Stomach (tissue), 8 donors: ENCODE measurements at regions not wholly inside any gene's neighbourhood (a gene's known extent, or its start where the extent isn't known, plus 50 kb on each side); places are given as distances from the start of the nearest gene placed in this dataset.
A peak's percentile ranks its signal among the peaks of the same experiment; 100 is the strongest.

Source experiments
- DNase-seq, 2 donors: peaks; one replicate each; pipeline versions ENCODE4 v3.0.0 to v3.0.0-alpha.2; 2013 to 2019
- H3K27ac ChIP-seq, 5 donors: fragments of 200-600 bp in 4 of 5; sonication (generic) in 4 of 5; one replicate each; pipeline ENCODE4 v1.5.1; 2013 to 2019; ENCODE audit warnings: mild to moderate bottlenecking in 1 of 5, moderate library complexity in 1 of 5
- H3K27me3 ChIP-seq, 3 donors: fragments of 200-600 bp; sonication (generic); one replicate each; pipeline ENCODE4 v1.5.1; 2017 to 2019; ENCODE audit warnings: mixed run types in 1 of 3
- H3K36me3 ChIP-seq, 4 donors: fragments of 200-600 bp; sonication (generic); 1 replicate in 3 of 4; 2 replicates in 1 of 4; pipeline ENCODE4 v1.5.1; 2016 to 2019
- H3K4me1 ChIP-seq, 4 donors: fragments of 200-600 bp; sonication (generic); one replicate each; pipeline ENCODE4 v1.5.1; 2016 to 2019
- H3K4me3 ChIP-seq, 4 donors: fragments of 200-600 bp; sonication (generic) in 3 of 4; one replicate each; pipeline ENCODE4 v1.5.1; 2016 to 2019; ENCODE audit warnings: mild to moderate bottlenecking in 1 of 4
- H3K9me3 ChIP-seq, 4 donors: fragments of 200-600 bp; sonication (generic); one replicate each; pipeline ENCODE4 v1.5.1; 2016 to 2019
- EP300 ChIP-seq: sonication (generic); formaldehyde crosslinking; IDR thresholded peaks from one replicate; pipeline ENCODE4 v1.6.1; 2017; ENCODE audit warnings: antibody characterized with exemption
- POLR2A ChIP-seq, 4 donors: fragments of 450-650 bp; IDR thresholded peaks; one replicate each; pipeline ENCODE4 v1.6.1; 2016; ENCODE audit warnings: antibody characterized with exemption in 4 of 4, control low read depth in 2 of 4, mild to moderate bottlenecking in 1 of 4, moderate library complexity in 1 of 4
- POLR2AphosphoS5 ChIP-seq, 3 donors: sonication (generic); formaldehyde crosslinking; IDR thresholded peaks; one replicate each; pipeline ENCODE4 v1.6.1; 2016; ENCODE audit warnings: antibody characterized with exemption in 3 of 3
- WGBS, 5 donors: extraction: QIAGEN DNeasy Blood & Tissue Kit in 3 of 5; methylation state at CpG; one replicate each; pipeline versions ENCODE4 v1.1.5 to v1.1.7; 2013 to 2018; 5-methylcytosine and 5-hydroxymethylcytosine counted together
- intact Hi-C: fragments of 100-400 bp; cut with DNase I; formaldehyde crosslinking; loops from one replicate; pipeline ENCODE4 v1.15.1; 2023; ENCODE audit warnings: low total_unique reads
- TF ChIP-seq, protein P1 (sequence below), 7 experiments: fragments of 450-650 bp in 4 of 7; fragments of 200-600 bp in 3 of 7; sonication (generic) in 3 of 7; IDR thresholded peaks; one replicate each; pipeline ENCODE4 v1.5.1; 2016 to 2019; ENCODE audit warnings: antibody characterized with exemption in 7 of 7, control low read depth in 2 of 7, mild to moderate bottlenecking in 1 of 7
- donor health status: healthy with polysubstance abuse.
- donor health status: Bipolar disorder and iron deficiency.
- donor health status: healthy.

DNA sequence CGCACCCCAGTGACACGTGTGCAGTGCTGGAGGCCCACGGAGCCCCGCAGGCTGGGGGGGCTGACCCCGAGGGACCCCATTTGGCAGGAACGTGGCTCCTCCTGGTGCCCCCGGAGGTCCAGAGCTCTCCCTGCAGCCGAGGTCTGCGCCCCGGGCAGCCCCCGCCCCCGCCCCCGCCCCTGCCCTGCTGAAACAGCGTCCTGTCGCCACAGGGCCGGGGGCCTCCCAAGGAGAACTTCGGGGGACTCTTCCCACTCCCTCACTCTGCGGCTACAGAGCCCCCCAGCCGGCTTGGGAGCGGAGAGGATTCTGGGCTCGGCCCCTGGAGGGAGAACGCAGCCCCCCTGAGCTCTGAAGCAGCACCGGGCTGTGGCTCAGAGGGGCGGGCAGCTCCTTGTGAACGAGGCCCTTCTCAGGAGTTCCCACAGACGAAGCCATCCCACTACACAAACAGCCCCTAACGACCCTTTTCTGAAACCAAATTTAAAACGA, 115.2 kb downstream of the DLL1 start:
- no peak overlapping the region for H3K27ac ChIP-seq
- WGBS, 5 donors = 82 to 93% (median 89%) methylated on average over 18 to 28 of the region's 28 CpGs
- no peaks in the 10 kb centered on the region for H3K36me3 ChIP-seq
- H3K9me3 ChIP-seq = no peaks in the 10 kb centered on the region
- intact Hi-C loops = no loop called here
- H3K4me3 ChIP-seq = no peak overlapping the region
- no peaks in the 10 kb centered on the region for H3K27me3 ChIP-seq
- TF ChIP-seq, protein P1, sequence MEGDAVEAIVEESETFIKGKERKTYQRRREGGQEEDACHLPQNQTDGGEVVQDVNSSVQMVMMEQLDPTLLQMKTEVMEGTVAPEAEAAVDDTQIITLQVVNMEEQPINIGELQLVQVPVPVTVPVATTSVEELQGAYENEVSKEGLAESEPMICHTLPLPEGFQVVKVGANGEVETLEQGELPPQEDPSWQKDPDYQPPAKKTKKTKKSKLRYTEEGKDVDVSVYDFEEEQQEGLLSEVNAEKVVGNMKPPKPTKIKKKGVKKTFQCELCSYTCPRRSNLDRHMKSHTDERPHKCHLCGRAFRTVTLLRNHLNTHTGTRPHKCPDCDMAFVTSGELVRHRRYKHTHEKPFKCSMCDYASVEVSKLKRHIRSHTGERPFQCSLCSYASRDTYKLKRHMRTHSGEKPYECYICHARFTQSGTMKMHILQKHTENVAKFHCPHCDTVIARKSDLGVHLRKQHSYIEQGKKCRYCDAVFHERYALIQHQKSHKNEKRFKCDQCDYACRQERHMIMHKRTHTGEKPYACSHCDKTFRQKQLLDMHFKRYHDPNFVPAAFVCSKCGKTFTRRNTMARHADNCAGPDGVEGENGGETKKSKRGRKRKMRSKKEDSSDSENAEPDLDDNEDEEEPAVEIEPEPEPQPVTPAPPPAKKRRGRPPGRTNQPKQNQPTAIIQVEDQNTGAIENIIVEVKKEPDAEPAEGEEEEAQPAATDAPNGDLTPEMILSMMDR (IDR thresholded peaks at IDR 0.05) = no peak
- TF ChIP-seq EP300 (no peak), POLR2AphosphoS5 (IDR thresholded peaks at IDR 0.05) (no peak), POLR2A (IDR thresholded peaks at IDR 0.05) (no peak)
- DNase-seq = peak in 1 of 2 donors; percentile 3
- H3K4me1 ChIP-seq = peaks cover 16 to 33% (median 21%) of the 10 kb centered on the region in 4 donors

DNA sequence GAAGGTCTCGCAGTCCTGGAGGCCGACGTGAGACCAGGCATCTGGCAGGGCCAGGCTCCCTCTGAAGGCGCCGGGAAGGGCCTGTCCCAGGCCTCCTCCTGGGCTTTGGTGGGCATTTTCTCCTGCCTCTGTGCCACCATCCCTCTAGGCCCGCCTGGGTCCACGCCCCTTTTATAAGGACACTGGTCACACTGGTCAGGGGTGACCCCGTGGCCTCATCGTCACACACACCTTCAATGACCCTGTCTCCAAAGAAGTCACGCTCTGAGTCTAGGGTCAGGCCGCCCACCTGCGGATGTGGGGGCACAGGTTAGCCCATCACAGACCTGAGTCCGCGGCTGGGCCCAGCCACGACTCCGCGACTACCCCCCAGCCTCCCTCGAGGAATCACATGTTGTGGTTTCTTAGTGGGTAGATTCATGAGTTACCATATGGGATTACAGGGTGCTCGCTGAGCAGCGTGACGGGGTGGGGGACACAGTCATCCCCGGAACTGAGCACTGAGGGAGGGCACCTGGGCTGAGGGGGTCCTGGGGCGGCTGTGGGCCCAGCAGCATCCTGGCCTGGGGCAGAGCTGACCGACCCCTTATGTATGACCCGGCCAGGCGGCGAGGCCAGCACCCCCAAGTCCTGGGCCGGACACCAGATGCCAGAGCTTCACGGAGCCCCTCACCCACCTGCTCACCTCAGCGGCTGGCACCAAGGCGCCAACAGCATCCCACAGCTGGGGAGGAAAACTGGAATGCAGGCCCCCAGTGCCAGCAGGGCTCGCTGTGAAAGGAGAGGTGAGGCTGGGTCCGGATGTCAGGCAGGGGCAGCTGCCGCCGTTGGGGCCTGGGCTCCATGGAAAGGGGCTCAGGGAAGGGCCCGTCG, 115.9 kb downstream of the DLL1 start:
- peak overlapping the region in 1 of 5 donors; percentile 53 for H3K27ac ChIP-seq
- 89 to 96% (median 95%) methylated on average over 20 to 37 of the region's 37 CpGs for WGBS, 5 donors

DNA sequence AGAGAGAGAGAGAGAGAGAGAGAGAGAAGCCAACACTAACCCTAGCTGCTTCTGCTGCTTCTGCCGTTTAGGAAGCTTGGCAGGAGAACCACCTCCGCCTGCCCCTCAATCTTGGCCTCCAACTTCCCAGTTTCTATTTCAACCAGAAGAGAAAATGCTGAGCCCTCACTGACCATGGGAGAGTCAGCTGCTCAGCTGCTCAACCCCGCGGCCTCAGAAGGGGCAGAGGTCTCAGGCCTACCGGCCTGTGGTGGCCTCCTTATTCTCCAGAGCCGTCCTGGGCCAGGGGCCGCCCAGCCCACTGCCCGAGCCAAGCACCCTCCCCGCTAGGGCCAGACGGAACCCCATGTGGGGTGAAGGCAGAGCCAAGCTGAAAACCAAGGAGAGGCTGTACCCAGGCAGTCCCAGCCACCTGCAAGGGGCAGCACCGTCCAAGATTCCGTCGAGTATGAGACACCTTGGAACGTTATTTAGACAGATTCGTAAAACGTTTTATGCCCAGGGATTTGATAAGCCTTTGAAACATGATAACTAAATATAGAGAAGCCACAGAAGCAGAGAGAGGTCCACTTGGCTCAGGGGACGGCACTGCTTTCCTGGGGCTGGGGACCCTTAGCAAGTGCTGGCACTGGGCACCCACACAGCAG, 116.6 kb downstream of the DLL1 start:
- Histone ChIP-seq H3K27me3 (no peaks in the 10 kb centered on the region), H3K9me3 (no peaks in the 10 kb centered on the region), H3K27ac (peak overlapping the region in 3 of 5 donors; percentile 42 to 53 (median 49)), H3K4me1 (peaks cover 9 to 25% (median 16%) of the 10 kb centered on the region in 4 donors), H3K36me3 (no peaks in the 10 kb centered on the region), H3K4me3 (no peak overlapping the region)
- peak in 1 of 2 donors; percentile 34 for DNase-seq
- intact Hi-C loops = no loop called here
- WGBS, 5 donors = 76 to 83% (median 79%) methylated on average over 16 to 17 of the region's 17 CpGs
- TF ChIP-seq, protein P1 (IDR thresholded peaks at IDR 0.05) = no peak
- TF ChIP-seq POLR2A (IDR thresholded peaks at IDR 0.05) = no peak
- TF ChIP-seq POLR2AphosphoS5 (IDR thresholded peaks at IDR 0.05) = no peak
- TF ChIP-seq EP300 = no peak

More for the DNA sequence above, 115.9 kb downstream of the DLL1 start:
- peak in 1 of 2 donors; percentile 7 for DNase-seq
- Histone ChIP-seq H3K4me3 (no peak overlapping the region), H3K36me3 (no peaks in the 10 kb centered on the region), H3K27me3 (no peaks in the 10 kb centered on the region), H3K9me3 (no peaks in the 10 kb centered on the region), H3K4me1 (peaks cover 16 to 32% (median 20%) of the 10 kb centered on the region in 4 donors)
- TF ChIP-seq EP300 (no peak), POLR2A (IDR thresholded peaks at IDR 0.05) (no peak), POLR2AphosphoS5 (IDR thresholded peaks at IDR 0.05) (no peak)
- TF ChIP-seq, protein P1 (IDR thresholded peaks at IDR 0.05) = no peak
- intact Hi-C loops = no loop called here

DNA sequence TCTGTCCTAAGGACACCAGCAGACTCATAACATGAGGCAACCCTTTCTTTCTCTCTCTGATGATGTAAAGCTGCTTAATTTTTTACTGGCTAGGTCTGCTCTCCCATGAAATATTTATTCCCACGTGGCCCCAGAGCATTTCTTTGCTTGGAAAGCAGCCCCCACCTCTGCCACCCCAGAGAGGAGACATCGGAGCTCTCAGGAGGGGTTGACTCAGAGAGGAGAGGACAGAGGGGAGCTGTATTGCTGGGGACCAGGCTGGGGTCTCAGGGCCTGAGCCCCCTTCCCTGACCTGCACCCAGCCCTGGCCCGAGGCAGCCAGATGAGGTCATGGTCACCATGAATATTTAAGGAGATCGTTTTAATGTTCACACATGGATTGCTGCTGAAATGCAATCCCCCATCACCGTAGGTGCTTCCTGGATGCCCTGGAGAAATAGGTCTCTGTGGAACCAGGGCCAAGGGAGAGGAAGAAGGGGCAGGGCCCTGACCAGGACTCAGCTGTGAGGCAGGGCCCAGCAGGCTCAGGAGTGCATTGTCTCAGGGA, 117.5 kb downstream of the DLL1 start:
- DNase-seq = peak in 1 of 2 donors; percentile 2

More for the DNA sequence above, 117.5 kb downstream of the DLL1 start:
- WGBS, 5 donors = 61 to 82% (median 77%) methylated on average over 5 of the region's 5 CpGs
- H3K27me3 ChIP-seq = no peaks in the 10 kb centered on the region
- H3K4me3 ChIP-seq = no peak overlapping the region
- no peaks in the 10 kb centered on the region for H3K9me3 ChIP-seq
- peak overlapping the region in 1 of 5 donors; percentile 49 for H3K27ac ChIP-seq
- peaks cover 4 to 18% (median 12%) of the 10 kb centered on the region in 4 donors for H3K4me1 ChIP-seq
- no peaks in the 10 kb centered on the region for H3K36me3 ChIP-seq
- TF ChIP-seq EP300 = no peak
- TF ChIP-seq POLR2A (IDR thresholded peaks at IDR 0.05) = no peak
- TF ChIP-seq POLR2AphosphoS5 (IDR thresholded peaks at IDR 0.05) = no peak
- TF ChIP-seq, protein P1 (IDR thresholded peaks at IDR 0.05) = no peak
- intact Hi-C loops = no loop called here
